ENCODE measurements at regions not wholly inside any gene's neighbourhood (a gene's known extent, or its start where the extent isn't known, plus 50 kb on each side); places are given as distances from the start of the nearest gene placed in this dataset.

DNA sequence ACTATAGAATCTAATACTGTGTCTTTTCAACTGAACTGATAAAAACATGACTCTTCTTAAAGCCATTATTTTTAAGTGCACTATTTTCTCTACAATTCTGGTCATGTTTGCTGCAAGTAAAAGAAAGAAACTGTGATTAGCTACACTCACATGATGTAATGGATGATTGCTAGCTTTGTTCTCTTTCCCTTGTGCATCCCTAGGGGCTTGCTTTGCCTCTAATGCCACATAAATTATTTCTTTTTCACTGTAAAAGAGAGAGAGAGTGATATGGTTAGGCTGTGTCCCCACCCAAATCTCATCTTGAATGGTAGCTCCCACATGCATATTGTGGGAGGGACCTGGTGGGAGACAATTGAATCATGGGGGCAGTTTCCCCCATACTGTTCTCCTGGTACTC, 630.2 kb upstream of the NR3C2 start:
- TF ChIP-seq, protein P1, sequence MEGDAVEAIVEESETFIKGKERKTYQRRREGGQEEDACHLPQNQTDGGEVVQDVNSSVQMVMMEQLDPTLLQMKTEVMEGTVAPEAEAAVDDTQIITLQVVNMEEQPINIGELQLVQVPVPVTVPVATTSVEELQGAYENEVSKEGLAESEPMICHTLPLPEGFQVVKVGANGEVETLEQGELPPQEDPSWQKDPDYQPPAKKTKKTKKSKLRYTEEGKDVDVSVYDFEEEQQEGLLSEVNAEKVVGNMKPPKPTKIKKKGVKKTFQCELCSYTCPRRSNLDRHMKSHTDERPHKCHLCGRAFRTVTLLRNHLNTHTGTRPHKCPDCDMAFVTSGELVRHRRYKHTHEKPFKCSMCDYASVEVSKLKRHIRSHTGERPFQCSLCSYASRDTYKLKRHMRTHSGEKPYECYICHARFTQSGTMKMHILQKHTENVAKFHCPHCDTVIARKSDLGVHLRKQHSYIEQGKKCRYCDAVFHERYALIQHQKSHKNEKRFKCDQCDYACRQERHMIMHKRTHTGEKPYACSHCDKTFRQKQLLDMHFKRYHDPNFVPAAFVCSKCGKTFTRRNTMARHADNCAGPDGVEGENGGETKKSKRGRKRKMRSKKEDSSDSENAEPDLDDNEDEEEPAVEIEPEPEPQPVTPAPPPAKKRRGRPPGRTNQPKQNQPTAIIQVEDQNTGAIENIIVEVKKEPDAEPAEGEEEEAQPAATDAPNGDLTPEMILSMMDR (conservative IDR thresholded peaks at IDR 0.05 in 1 of 2, IDR thresholded peaks at IDR 0.05 in 1 of 2; ENCODE audit: low read depth in 1 of 2, low read length in 2 of 2) = no peak
- no peak for TF ChIP-seq EZH2 (IDR thresholded peaks at IDR 0.05; ENCODE audit: low read length, missing control alignments)
